ENCODE measurements at regions not wholly inside any gene's neighbourhood (a gene's known extent, or its start where the extent isn't known, plus 50 kb on each side); places are given as distances from the start of the nearest gene placed in this dataset.

- no peak overlapping the region for H3K4me2 ChIP-seq (ENCODE audit: insufficient read depth, low read length, poor library complexity, severe bottlenecking)
Observed at GRCh38 chr5:99639905-99640304, 711.1 kb upstream of the CHD1 start.

GRCh38 chr5:99636663-99637062 lies 707.9 kb upstream of the CHD1 start:
- Histone ChIP-seq H3K14ac (ENCODE audit: low read length) (no peak overlapping the region), H4K91ac (ENCODE audit: low read depth, low read length, poor library complexity) (no peak overlapping the region), H3K4ac (ENCODE audit: low read length) (no peak overlapping the region), H3K79me1 (ENCODE audit: low read depth, low read length) (no peaks in the 10 kb centered on the region), H3K27ac (replicated peaks; ENCODE audit: low read length) (no peak overlapping the region), H4K8ac (ENCODE audit: low read depth, low read length) (no peak overlapping the region), H3K4me3 (ENCODE audit: low read length in 2 of 2) (no peak overlapping the region), H3K18ac (ENCODE audit: low read length) (no peak overlapping the region), H3K27me3 (ENCODE audit: control insufficient read depth in 3 of 3, insufficient read depth in 3 of 3, low read depth in 1 of 3, low read length in 3 of 3) (no peaks in the 10 kb centered on the region), H3K9me3 (replicated peaks in 1 of 2; ENCODE audit: control insufficient read depth in 2 of 2, insufficient read depth in 1 of 2, low read depth in 1 of 2, low read length in 2 of 2) (no peaks in the 10 kb centered on the region), H2AK5ac (ENCODE audit: low read depth, low read length) (no peak overlapping the region), H2BK12ac (ENCODE audit: low read length) (no peak overlapping the region), H3K4me2 (ENCODE audit: insufficient read depth, low read length, poor library complexity, severe bottlenecking) (no peak overlapping the region), H3K23ac (ENCODE audit: low read depth, low read length, poor library complexity) (no peak overlapping the region), H3K9ac (ENCODE audit: low read depth, low read length, poor library complexity) (no peak overlapping the region), H3K36me3 (replicated peaks in 1 of 2; ENCODE audit: control insufficient read depth in 2 of 2, insufficient read depth in 2 of 2, low read length in 2 of 2) (no peaks in the 10 kb centered on the region), H2BK15ac (ENCODE audit: low read length) (no peak overlapping the region), H2BK120ac (ENCODE audit: low read depth, low read length) (no peak overlapping the region), H3K4me1 (ENCODE audit: control insufficient read depth in 2 of 2, insufficient read depth in 1 of 2, low read depth in 1 of 2, low read length in 2 of 2) (no peaks in the 10 kb centered on the region), H2BK5ac (ENCODE audit: low read length) (no peak overlapping the region), H2AFZ (ENCODE audit: low read length) (no peak overlapping the region)
- no CpG with 5 or more reads among the region's 2 CpGs for WGBS, 2 donors (ENCODE audit: extremely low coverage in 2 of 2, insufficient read length in 2 of 2, insufficient replicate concordance in 1 of 2)
- no peak for DNase-seq (ENCODE audit: low spot score)

More at GRCh38 chr5:99639905-99640304, 711.1 kb upstream of the CHD1 start:
- H3K9ac ChIP-seq (ENCODE audit: low read depth, low read length, poor library complexity) = no peak overlapping the region
- no peak overlapping the region for H3K27ac ChIP-seq (replicated peaks; ENCODE audit: low read length)
- H3K23ac ChIP-seq (ENCODE audit: low read depth, low read length, poor library complexity) = no peak overlapping the region
- no peak overlapping the region for H2AK5ac ChIP-seq (ENCODE audit: low read depth, low read length)
- H3K79me1 ChIP-seq (ENCODE audit: low read depth, low read length) = no peaks in the 10 kb centered on the region
- no peaks in the 10 kb centered on the region for H3K9me3 ChIP-seq (replicated peaks in 1 of 2; ENCODE audit: control insufficient read depth in 2 of 2, insufficient read depth in 1 of 2, low read depth in 1 of 2, low read length in 2 of 2)
- no peak overlapping the region for H2BK120ac ChIP-seq (ENCODE audit: low read depth, low read length)
- H2BK12ac ChIP-seq (ENCODE audit: low read length) = no peak overlapping the region
- no peak overlapping the region for H4K91ac ChIP-seq (ENCODE audit: low read depth, low read length, poor library complexity)
- no peak overlapping the region for H3K4ac ChIP-seq (ENCODE audit: low read length)
- H2AFZ ChIP-seq (ENCODE audit: low read length) = peak overlapping the region; percentile 45
- DNase-seq (ENCODE audit: low spot score) = no peak
- H3K4me3 ChIP-seq (ENCODE audit: low read length in 2 of 2) = no peak overlapping the region
- H2BK15ac ChIP-seq (ENCODE audit: low read length) = no peak overlapping the region
- H4K8ac ChIP-seq (ENCODE audit: low read depth, low read length) = no peak overlapping the region
- no peaks in the 10 kb centered on the region for H3K4me1 ChIP-seq (ENCODE audit: control insufficient read depth in 2 of 2, insufficient read depth in 1 of 2, low read depth in 1 of 2, low read length in 2 of 2)
- no peak overlapping the region for H3K14ac ChIP-seq (ENCODE audit: low read length)
- no peak overlapping the region for H3K18ac ChIP-seq (ENCODE audit: low read length)
- no peak overlapping the region for H2BK5ac ChIP-seq (ENCODE audit: low read length)
- H3K27me3 ChIP-seq (ENCODE audit: control insufficient read depth in 3 of 3, insufficient read depth in 3 of 3, low read depth in 1 of 3, low read length in 3 of 3) = no peaks in the 10 kb centered on the region
- H3K36me3 ChIP-seq (replicated peaks in 1 of 2; ENCODE audit: control insufficient read depth in 2 of 2, insufficient read depth in 2 of 2, low read length in 2 of 2) = no peaks in the 10 kb centered on the region

- no peak for DNase-seq (ENCODE audit: low spot score)
- no peak overlapping the region for H3K23ac ChIP-seq (ENCODE audit: low read depth, low read length, poor library complexity)
- no peak overlapping the region for H2BK15ac ChIP-seq (ENCODE audit: low read length)
- no peak overlapping the region for H4K91ac ChIP-seq (ENCODE audit: low read depth, low read length, poor library complexity)
- H3K18ac ChIP-seq (ENCODE audit: low read length) = peak overlapping the region; percentile 15
- H3K14ac ChIP-seq (ENCODE audit: low read length) = no peak overlapping the region
- H3K36me3 ChIP-seq (replicated peaks in 1 of 2; ENCODE audit: control insufficient read depth in 2 of 2, insufficient read depth in 2 of 2, low read length in 2 of 2) = no peaks in the 10 kb centered on the region
- no peak overlapping the region for H2BK120ac ChIP-seq (ENCODE audit: low read depth, low read length)
- no peak overlapping the region for H2BK5ac ChIP-seq (ENCODE audit: low read length)
- no peak overlapping the region for H2AK5ac ChIP-seq (ENCODE audit: low read depth, low read length)
- no peak overlapping the region for H3K27ac ChIP-seq (replicated peaks; ENCODE audit: low read length)
- no peaks in the 10 kb centered on the region for H3K27me3 ChIP-seq (ENCODE audit: control insufficient read depth in 3 of 3, insufficient read depth in 3 of 3, low read depth in 1 of 3, low read length in 3 of 3)
- WGBS, 2 donors (ENCODE audit: extremely low coverage in 2 of 2, insufficient read length in 2 of 2, insufficient replicate concordance in 1 of 2) = no CpG with 5 or more reads among the region's 12 CpGs
- peak overlapping the region; percentile 37 for H2AFZ ChIP-seq (ENCODE audit: low read length)
- no peak overlapping the region for H3K9ac ChIP-seq (ENCODE audit: low read depth, low read length, poor library complexity)
- no peak overlapping the region for H2BK12ac ChIP-seq (ENCODE audit: low read length)
- no peak overlapping the region for H3K4ac ChIP-seq (ENCODE audit: low read length)
- H3K4me1 ChIP-seq (ENCODE audit: control insufficient read depth in 2 of 2, insufficient read depth in 1 of 2, low read depth in 1 of 2, low read length in 2 of 2) = no peaks in the 10 kb centered on the region
- no peak overlapping the region for H4K8ac ChIP-seq (ENCODE audit: low read depth, low read length)
- no peaks in the 10 kb centered on the region for H3K9me3 ChIP-seq (replicated peaks in 1 of 2; ENCODE audit: control insufficient read depth in 2 of 2, insufficient read depth in 1 of 2, low read depth in 1 of 2, low read length in 2 of 2)
- no peak overlapping the region for H3K4me2 ChIP-seq (ENCODE audit: insufficient read depth, low read length, poor library complexity, severe bottlenecking)
- no peak overlapping the region for H3K4me3 ChIP-seq (ENCODE audit: low read length in 2 of 2)
- no peaks in the 10 kb centered on the region for H3K79me1 ChIP-seq (ENCODE audit: low read depth, low read length)
Observed at GRCh38 chr5:99621772-99622681, 693.2 kb upstream of the CHD1 start.

- no peaks in the 10 kb centered on the region for H3K9me3 ChIP-seq (replicated peaks in 1 of 2; ENCODE audit: control insufficient read depth in 2 of 2, insufficient read depth in 1 of 2, low read depth in 1 of 2, low read length in 2 of 2)
- no peak overlapping the region for H3K4me3 ChIP-seq (ENCODE audit: low read length in 2 of 2)
- no peak overlapping the region for H3K23ac ChIP-seq (ENCODE audit: low read depth, low read length, poor library complexity)
- H4K91ac ChIP-seq (ENCODE audit: low read depth, low read length, poor library complexity) = no peak overlapping the region
- peaks cover 0 to 2% of the 10 kb centered on the region in 2 donors for H3K4me1 ChIP-seq (ENCODE audit: control insufficient read depth in 2 of 2, insufficient read depth in 1 of 2, low read depth in 1 of 2, low read length in 2 of 2)
- H3K27ac ChIP-seq (replicated peaks; ENCODE audit: low read length) = no peak overlapping the region
- no peak for DNase-seq (ENCODE audit: low spot score)
- H2BK120ac ChIP-seq (ENCODE audit: low read depth, low read length) = no peak overlapping the region
- no peak overlapping the region for H3K14ac ChIP-seq (ENCODE audit: low read length)
- H3K4me2 ChIP-seq (ENCODE audit: insufficient read depth, low read length, poor library complexity, severe bottlenecking) = no peak overlapping the region
- H2BK15ac ChIP-seq (ENCODE audit: low read length) = no peak overlapping the region
- H3K18ac ChIP-seq (ENCODE audit: low read length) = no peak overlapping the region
- no peaks in the 10 kb centered on the region for H3K27me3 ChIP-seq (ENCODE audit: control insufficient read depth in 3 of 3, insufficient read depth in 3 of 3, low read depth in 1 of 3, low read length in 3 of 3)
- no peak overlapping the region for H2BK12ac ChIP-seq (ENCODE audit: low read length)
- WGBS, 2 donors (ENCODE audit: extremely low coverage in 2 of 2, insufficient read length in 2 of 2, insufficient replicate concordance in 1 of 2) = no CpG with 5 or more reads among the region's 8 CpGs
- no peaks in the 10 kb centered on the region for H3K36me3 ChIP-seq (replicated peaks in 1 of 2; ENCODE audit: control insufficient read depth in 2 of 2, insufficient read depth in 2 of 2, low read length in 2 of 2)
- H2AFZ ChIP-seq (ENCODE audit: low read length) = no peak overlapping the region
- no peaks in the 10 kb centered on the region for H3K79me1 ChIP-seq (ENCODE audit: low read depth, low read length)
- no peak overlapping the region for H3K4ac ChIP-seq (ENCODE audit: low read length)
- H4K8ac ChIP-seq (ENCODE audit: low read depth, low read length) = no peak overlapping the region
- no peak overlapping the region for H2BK5ac ChIP-seq (ENCODE audit: low read length)
- H2AK5ac ChIP-seq (ENCODE audit: low read depth, low read length) = no peak overlapping the region
- no peak overlapping the region for H3K9ac ChIP-seq (ENCODE audit: low read depth, low read length, poor library complexity)
Observed at GRCh38 chr5:99617335-99617734, 688.5 kb upstream of the CHD1 start.
